GM12873 (cell line): ENCODE measurements at regions not wholly inside any gene's neighbourhood (a gene's known extent, or its start where the extent isn't known, plus 50 kb on each side); places are given as distances from the start of the nearest gene placed in this dataset.

Source experiments
- CTCF ChIP-seq: IDR thresholded peaks from 2 replicates; pipeline ENCODE4 v1.5.1; 2012; ENCODE audit warnings: low read depth, mild to moderate bottlenecking, moderate library complexity, low read length, control low read depth; ENCODE audit not compliant: insufficient read depth; ENCODE audit errors: missing control alignments

DNA sequence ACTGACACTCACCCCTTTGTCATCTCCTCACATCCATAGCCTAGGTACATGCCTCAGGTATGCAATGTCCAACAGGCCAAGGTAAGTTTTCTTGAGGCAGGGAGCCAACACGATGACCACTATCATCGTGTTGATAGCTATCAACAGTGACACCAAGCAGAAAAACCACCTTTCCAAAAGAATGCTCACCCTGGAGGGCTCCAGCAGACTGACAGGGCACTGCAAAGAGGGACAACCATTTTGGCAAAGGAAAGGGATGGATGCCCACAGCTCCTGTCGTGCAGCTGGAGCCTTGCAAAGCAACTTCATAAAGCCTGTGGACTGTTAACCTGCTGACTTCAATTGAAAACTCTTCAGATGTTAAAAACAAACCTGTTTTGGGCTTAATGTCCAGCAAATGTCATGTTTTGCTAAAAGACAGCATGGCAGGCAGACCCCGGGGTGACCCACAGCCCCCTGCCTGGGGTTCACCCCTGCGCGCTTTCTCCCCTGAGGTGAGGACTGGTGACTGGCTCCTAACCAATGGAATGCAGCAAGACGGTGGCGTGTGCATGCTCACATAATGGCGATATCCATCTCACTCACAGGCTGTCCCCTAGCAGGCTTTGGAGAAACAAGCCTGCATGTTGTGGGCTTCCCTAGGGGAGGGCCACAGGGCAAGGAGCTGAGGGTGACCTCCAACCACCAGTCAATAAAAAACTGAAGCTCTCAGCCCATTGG, 293.8 kb downstream of the TCERG1L start:
- no peak for TF ChIP-seq CTCF

DNA sequence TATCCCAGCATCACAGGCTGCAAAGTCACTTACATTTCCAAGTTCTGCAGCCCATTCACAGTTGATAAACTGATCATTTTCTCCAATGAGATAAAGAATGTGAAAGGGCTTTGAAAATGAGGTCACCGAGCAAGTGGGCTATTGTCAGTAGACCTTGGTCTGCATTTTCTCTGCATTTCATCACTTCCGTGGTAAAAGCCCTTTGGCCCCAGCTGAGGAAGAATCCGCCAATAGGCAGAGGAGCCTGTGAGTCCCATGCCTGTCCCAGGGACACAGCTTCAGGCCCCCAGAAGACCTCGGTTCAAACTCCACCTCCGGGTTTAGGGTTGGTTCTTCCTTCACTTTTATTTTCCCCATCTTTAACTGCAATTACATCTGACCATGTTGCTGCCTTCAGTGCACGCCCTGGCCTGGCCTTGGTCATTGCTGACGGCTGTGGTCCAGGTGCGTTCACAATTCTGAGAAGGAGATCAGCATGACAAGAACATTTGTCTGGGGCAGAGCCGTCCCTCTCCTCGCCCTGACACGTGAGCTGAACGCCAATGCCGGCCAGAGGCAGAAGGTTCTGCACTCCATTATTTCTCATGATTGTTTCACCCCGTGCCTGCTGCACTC, 292.5 kb downstream of the TCERG1L start:
- TF ChIP-seq CTCF: no peak

- TF ChIP-seq CTCF: no peak
Measured at GRCh38 chr10:131019696-131020095, 291.8 kb downstream of the TCERG1L start.

GRCh38 chr10:131020775-131021174, 290.7 kb downstream of the TCERG1L start:
- no peak for TF ChIP-seq CTCF

- TF ChIP-seq CTCF: no peak
Measured at GRCh38 chr10:131021246-131021895, 290.1 kb downstream of the TCERG1L start.

- TF ChIP-seq CTCF: no peak
Measured at GRCh38 chr10:131021969-131022368, 289.6 kb downstream of the TCERG1L start.

GRCh38 chr10:131022369-131022768, 289.2 kb downstream of the TCERG1L start:
- TF ChIP-seq CTCF: no peak
